H9 (cell line): ENCODE measurements at regions not wholly inside any gene's neighbourhood (a gene's known extent, or its start where the extent isn't known, plus 50 kb on each side); places are given as distances from the start of the nearest gene placed in this dataset.
A peak's percentile ranks its signal among the peaks of the same experiment; 100 is the strongest.

Experiments
- DNase-seq: peaks from one replicate; pipeline ENCODE4 v3.0.0-alpha.2; 2017
- H2AFZ ChIP-seq: one replicate; pipeline ENCODE4 v1.6.1; 2013; ENCODE audit warnings: mild to moderate bottlenecking, low read length, control low read depth, moderate library complexity
- H2AK5ac ChIP-seq: 2 replicates; pipeline ENCODE4 v1.6.1; 2013; ENCODE audit warnings: low read length, control low read depth, mixed read lengths; ENCODE audit not compliant: insufficient read length
- H2BK120ac ChIP-seq: one replicate; pipeline ENCODE4 v1.6.1; 2013; ENCODE audit warnings: low read depth, mild to moderate bottlenecking, low read length, control low read depth, inconsistent platforms; ENCODE audit not compliant: poor library complexity, severe bottlenecking
- H2BK12ac ChIP-seq: 2 replicates; pipeline ENCODE4 v1.6.1; 2013; ENCODE audit warnings: low read length, control low read depth, mixed read lengths, low read depth; ENCODE audit not compliant: insufficient read length
- H2BK15ac ChIP-seq: 2 replicates; pipeline ENCODE4 v1.6.1; 2013; ENCODE audit warnings: low read depth, low read length, control low read depth
- H2BK20ac ChIP-seq: one replicate; pipeline ENCODE4 v1.6.1; 2013; ENCODE audit warnings: low read depth, mild to moderate bottlenecking, low read length, control low read depth, inconsistent platforms; ENCODE audit not compliant: poor library complexity, severe bottlenecking
- H2BK5ac ChIP-seq: 2 replicates; pipeline ENCODE4 v1.6.1; 2013; ENCODE audit warnings: low read length, control low read depth, mixed read lengths; ENCODE audit not compliant: insufficient read length
- H3K14ac ChIP-seq: 2 replicates; pipeline ENCODE4 v1.6.1; 2013; ENCODE audit warnings: low read length, control low read depth; ENCODE audit not compliant: insufficient read depth
- H3K18ac ChIP-seq: 2 replicates; pipeline ENCODE4 v1.6.1; 2013; ENCODE audit warnings: low read depth, mild to moderate bottlenecking, mixed read lengths, low read length, control low read depth; ENCODE audit not compliant: insufficient read length
- H3K23ac ChIP-seq: 2 replicates; pipeline ENCODE4 v1.6.1; 2013; ENCODE audit warnings: low read length, control low read depth, mixed read lengths, low read depth; ENCODE audit not compliant: insufficient read length
- H3K23me2 ChIP-seq: 2 replicates; pipeline ENCODE4 v1.6.1; 2013; ENCODE audit warnings: low read depth, mild to moderate bottlenecking, mixed read lengths, low read length, control low read depth; ENCODE audit not compliant: insufficient read length, poor library complexity, severe bottlenecking
- H3K27ac ChIP-seq: 2 replicates; pipeline ENCODE4 v1.5.1; 2013; ENCODE audit warnings: low read length, control low read depth, mixed read lengths, low read depth; ENCODE audit not compliant: insufficient read length
- H3K27me3 ChIP-seq: 2 replicates; pipeline ENCODE4 v1.6.1; 2013; ENCODE audit warnings: low read length, control low read depth, inconsistent platforms; ENCODE audit not compliant: insufficient read depth
- H3K4ac ChIP-seq: 2 replicates; pipeline ENCODE4 v1.6.1; 2013; ENCODE audit warnings: low read depth, mild to moderate bottlenecking, control low read depth, inconsistent platforms, low read length, moderate library complexity
- H3K4me1 ChIP-seq: 2 replicates; pipeline ENCODE4 v1.6.1; 2013; ENCODE audit warnings: low read length, control low read depth, inconsistent platforms; ENCODE audit not compliant: insufficient read depth
- H3K4me2 ChIP-seq: 2 replicates; pipeline ENCODE4 v1.6.1; 2013; ENCODE audit warnings: low read length, control low read depth, mixed read lengths; ENCODE audit not compliant: insufficient read length, insufficient read depth
- H3K56ac ChIP-seq: 2 replicates; pipeline ENCODE4 v1.6.1; 2013; ENCODE audit warnings: low read depth, mild to moderate bottlenecking, mixed read lengths, low read length, control low read depth; ENCODE audit not compliant: insufficient read length
- H3K79me1 ChIP-seq: 2 replicates; pipeline ENCODE4 v1.6.1; 2013; ENCODE audit warnings: low read depth, mild to moderate bottlenecking, moderate library complexity, low read length, control low read depth, inconsistent platforms; ENCODE audit not compliant: insufficient read depth, poor library complexity, severe bottlenecking
- H3K79me2 ChIP-seq: 2 replicates; pipeline ENCODE4 v1.6.1; 2013; ENCODE audit warnings: low read length, control low read depth, inconsistent platforms; ENCODE audit not compliant: insufficient read depth
- H3K9ac ChIP-seq: 2 replicates; pipeline ENCODE4 v1.6.1; 2013; ENCODE audit warnings: low read length, control low read depth, mixed read lengths; ENCODE audit not compliant: insufficient read length; ENCODE audit errors: extremely low read depth
- H3K9me3 ChIP-seq: one replicate; pipeline ENCODE4 v1.6.1; 2013; ENCODE audit warnings: low read depth, low read length, inconsistent platforms; ENCODE audit not compliant: control insufficient read depth
- H3T11ph ChIP-seq: one replicate; pipeline ENCODE4 v1.6.1; 2013; ENCODE audit warnings: mild to moderate bottlenecking, low read length, control low read depth, inconsistent platforms
- H4K20me1 ChIP-seq: one replicate; pipeline ENCODE4 v1.6.1; 2013; ENCODE audit not compliant: control insufficient read depth, insufficient read length, insufficient read depth
- H4K5ac ChIP-seq: 2 replicates; pipeline ENCODE4 v1.6.1; 2013; ENCODE audit warnings: low read depth, mild to moderate bottlenecking, mixed read lengths, low read length, control low read depth; ENCODE audit not compliant: insufficient read length
- H4K8ac ChIP-seq: replicated peaks from 2 replicates; pipeline ENCODE4 v1.6.1; 2013; ENCODE audit warnings: low read length, control low read depth, mixed read lengths, low read depth; ENCODE audit not compliant: insufficient read length
- H4K91ac ChIP-seq: 2 replicates; pipeline ENCODE4 v1.6.1; 2013; ENCODE audit warnings: low read depth, mild to moderate bottlenecking, moderate library complexity, mixed read lengths, low read length, control low read depth; ENCODE audit not compliant: insufficient read length
- H3K27ac Mint-ChIP-seq, 3 experiments: 2 replicates in 2 of 3; 3 replicates in 1 of 3; pipeline ENCODE4 v1.8.0; 2020 to 2021; ENCODE audit warnings: mixed read lengths in 3 of 3, mild to moderate bottlenecking in 1 of 3, moderate library complexity in 1 of 3
- H3K27me3 Mint-ChIP-seq: 2 replicates; pipeline ENCODE4 v1.8.0; 2021; ENCODE audit warnings: low read depth, mild to moderate bottlenecking, moderate library complexity, mixed read lengths
- H3K36me3 Mint-ChIP-seq, 3 experiments: 2 replicates in 2 of 3; 3 replicates in 1 of 3; pipeline ENCODE4 v1.8.0; 2020 to 2021; ENCODE audit warnings: low read depth in 3 of 3, mixed read lengths in 3 of 3; ENCODE audit not compliant: insufficient read depth in 1 of 3
- H3K4me1 Mint-ChIP-seq, 2 experiments: 2 replicates each; pipeline ENCODE4 v1.8.0; 2020; ENCODE audit warnings: mixed read lengths in 2 of 2
- H3K4me3 Mint-ChIP-seq, 2 experiments: 2 replicates in 1 of 2; 3 replicates in 1 of 2; pipeline ENCODE4 v1.8.0; 2020 to 2021; ENCODE audit warnings: mild to moderate bottlenecking in 2 of 2, mixed read lengths in 2 of 2, moderate library complexity in 1 of 2
- H3K9me3 Mint-ChIP-seq, 2 experiments: 2 replicates in 1 of 2; 3 replicates in 1 of 2; pipeline ENCODE4 v1.8.0; 2020; ENCODE audit warnings: mild to moderate bottlenecking in 2 of 2, mixed read lengths in 2 of 2, moderate library complexity in 1 of 2
- CTCF ChIP-seq: fragments of 200-600 bp; sonication (generic); conservative IDR thresholded peaks from 3 replicates; pipeline ENCODE4 v1.8.0; 2021; ENCODE audit warnings: antibody characterized with exemption, mild to moderate bottlenecking
- WGBS: extraction: QIAGEN DNeasy Blood & Tissue Kit; methylation state at CpG from one replicate; pipeline ENCODE4 v1.1.7; 2013; ENCODE audit warnings: missing lambda C conversion rate, low lambda C conversion rate, mixed read lengths; ENCODE audit not compliant: insufficient read length; ENCODE audit errors: extremely low coverage; 5-methylcytosine and 5-hydroxymethylcytosine counted together

- no peak overlapping the region for H2BK20ac ChIP-seq
- H2AFZ ChIP-seq = no peak overlapping the region
- H3K27ac ChIP-seq = no peak overlapping the region
- H3K23me2 ChIP-seq = no peaks in the 10 kb centered on the region
- no peak overlapping the region for H2AK5ac ChIP-seq
- no peak overlapping the region for H3T11ph ChIP-seq
- H3K79me1 ChIP-seq = no peaks in the 10 kb centered on the region
- H4K91ac ChIP-seq = no peak overlapping the region
- Mint-ChIP-seq H3K4me3 (no peak overlapping the region), H3K27me3 (no peaks in the 10 kb centered on the region), H3K36me3 (peaks cover 0 to 6% (median 5%) of the 10 kb centered on the region in 3 experiments; a peak in 5 of 7 replicates), H3K9me3 (peaks cover 6 to 8% of the 10 kb centered on the region in 2 experiments; a peak in 4 of 5 replicates), H3K27ac (peak overlapping the region in 1 of 3 experiments; percentile 71; a peak in 1 of 7 replicates), H3K4me1 (no peaks in the 10 kb centered on the region)
- no peak overlapping the region for H3K23ac ChIP-seq
- H3K4me1 ChIP-seq = no peaks in the 10 kb centered on the region
- no peak overlapping the region for H2BK12ac ChIP-seq
- H4K5ac ChIP-seq = no peak overlapping the region
- no CpG with 5 or more reads among the region's 5 CpGs for WGBS
- H4K8ac ChIP-seq = no peak overlapping the region
- no peak overlapping the region for H2BK5ac ChIP-seq
- no peak for DNase-seq
- no peak overlapping the region for H2BK15ac ChIP-seq
- no peak overlapping the region for H3K4me2 ChIP-seq
- no peak overlapping the region for H3K14ac ChIP-seq
- H3K9me3 ChIP-seq = no peaks in the 10 kb centered on the region
- H3K56ac ChIP-seq = no peak overlapping the region
- no peak overlapping the region for H3K9ac ChIP-seq
- H3K18ac ChIP-seq = no peak overlapping the region
- H2BK120ac ChIP-seq = no peak overlapping the region
- TF ChIP-seq CTCF = peak; percentile 59
- no peak overlapping the region for H3K4ac ChIP-seq
- no peaks in the 10 kb centered on the region for H3K79me2 ChIP-seq
- no peaks in the 10 kb centered on the region for H4K20me1 ChIP-seq
- H3K27me3 ChIP-seq = no peaks in the 10 kb centered on the region
Measured at GRCh38 chr1:96080925-96081324, 640.7 kb upstream of the PTBP2 start.
